Tibial artery (tissue), 4 donors: ENCODE measurements at regions not wholly inside any gene's neighbourhood (a gene's known extent, or its start where the extent isn't known, plus 50 kb on each side); places are given as distances from the start of the nearest gene placed in this dataset.
"Not testable (repeated sequence)": the region's sequence is repeated elsewhere in the genome, so short reads cannot be mapped to it uniquely, and the experiment has no call there.

Experiments used
- DNase-seq, 2 donors: peaks; one replicate each; pipeline ENCODE4 v3.0.0-alpha.2; 2019
- H3K27ac ChIP-seq, 2 donors: fragments of 200-600 bp; sonication (generic) in 1 of 2; 1 replicate in 1 of 2; 2 replicates in 1 of 2; pipeline ENCODE4 v1.5.1; 2018 to 2019; ENCODE audit warnings: mild to moderate bottlenecking in 1 of 2
- H3K27me3 ChIP-seq, 2 donors: fragments of 200-600 bp; sonication (generic) in 1 of 2; one replicate each; pipeline versions ENCODE4 v1.5.1 to v1.6.0; 2016 to 2019
- H3K36me3 ChIP-seq, 3 donors: fragments of 200-600 bp; sonication (generic) in 2 of 3; one replicate each; pipeline ENCODE4 v1.5.1; 2016 to 2019; ENCODE audit warnings: mild to moderate bottlenecking in 2 of 3
- H3K4me1 ChIP-seq, 4 donors: fragments of 200-600 bp; sonication (generic) in 2 of 4; 1 replicate in 3 of 4; 2 replicates in 1 of 4; pipeline ENCODE4 v1.5.1; 2016 to 2019
- H3K4me3 ChIP-seq, 2 donors: fragments of 200-600 bp; sonication (generic) in 1 of 2; 1 replicate in 1 of 2; 2 replicates in 1 of 2; pipeline ENCODE4 v1.5.1; 2018 to 2019; ENCODE audit warnings: mild to moderate bottlenecking in 2 of 2
- H3K9me3 ChIP-seq, 3 donors: fragments of 200-600 bp; sonication (generic) in 1 of 3; one replicate each; pipeline ENCODE4 v1.5.1; 2016 to 2019
- intact Hi-C: fragments of 100-400 bp; cut with DNase I; formaldehyde crosslinking; loops from one replicate; pipeline ENCODE4 v1.15.0; 2023; ENCODE audit warnings: low total_unique reads
- TF ChIP-seq, protein P1 (sequence below), 2 experiments: fragments of 200-600 bp in 1 of 2; fragments of 450-650 bp in 1 of 2; IDR thresholded peaks; one replicate each; pipeline ENCODE4 v1.5.1; 2017 to 2019; ENCODE audit warnings: antibody characterized with exemption in 2 of 2, mild to moderate bottlenecking in 1 of 2, moderate library complexity in 1 of 2

DNA sequence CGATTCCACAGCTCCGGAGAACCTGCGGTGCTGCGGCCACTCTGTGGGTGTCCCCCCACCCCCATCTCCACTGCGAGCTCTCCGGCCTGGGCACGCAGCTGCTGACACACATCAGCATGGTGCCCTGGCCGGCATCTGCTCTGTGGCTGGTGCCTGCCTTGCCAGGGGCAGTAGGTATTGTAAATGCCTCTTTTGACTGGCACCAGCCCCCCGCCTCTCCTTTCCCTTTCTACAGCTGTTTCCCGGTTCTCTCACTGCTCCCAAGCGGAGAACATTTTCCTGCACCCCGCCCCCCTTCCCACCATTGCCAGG, 357.1 kb upstream of the ZNF32 start:
- no peak overlapping the region for H3K4me3 ChIP-seq
- H3K27me3 ChIP-seq = no peaks in the 10 kb centered on the region
- no peaks in the 10 kb centered on the region for H3K9me3 ChIP-seq
- no peaks in the 10 kb centered on the region for H3K36me3 ChIP-seq
- H3K27ac ChIP-seq = no peak overlapping the region
- intact Hi-C loops = no loop called here
- H3K4me1 ChIP-seq = peaks cover 0 to 30% (median 21%) of the 10 kb centered on the region in 4 donors
- TF ChIP-seq, protein P1, sequence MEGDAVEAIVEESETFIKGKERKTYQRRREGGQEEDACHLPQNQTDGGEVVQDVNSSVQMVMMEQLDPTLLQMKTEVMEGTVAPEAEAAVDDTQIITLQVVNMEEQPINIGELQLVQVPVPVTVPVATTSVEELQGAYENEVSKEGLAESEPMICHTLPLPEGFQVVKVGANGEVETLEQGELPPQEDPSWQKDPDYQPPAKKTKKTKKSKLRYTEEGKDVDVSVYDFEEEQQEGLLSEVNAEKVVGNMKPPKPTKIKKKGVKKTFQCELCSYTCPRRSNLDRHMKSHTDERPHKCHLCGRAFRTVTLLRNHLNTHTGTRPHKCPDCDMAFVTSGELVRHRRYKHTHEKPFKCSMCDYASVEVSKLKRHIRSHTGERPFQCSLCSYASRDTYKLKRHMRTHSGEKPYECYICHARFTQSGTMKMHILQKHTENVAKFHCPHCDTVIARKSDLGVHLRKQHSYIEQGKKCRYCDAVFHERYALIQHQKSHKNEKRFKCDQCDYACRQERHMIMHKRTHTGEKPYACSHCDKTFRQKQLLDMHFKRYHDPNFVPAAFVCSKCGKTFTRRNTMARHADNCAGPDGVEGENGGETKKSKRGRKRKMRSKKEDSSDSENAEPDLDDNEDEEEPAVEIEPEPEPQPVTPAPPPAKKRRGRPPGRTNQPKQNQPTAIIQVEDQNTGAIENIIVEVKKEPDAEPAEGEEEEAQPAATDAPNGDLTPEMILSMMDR (IDR thresholded peaks at IDR 0.05) = no peak
- DNase-seq = no peak

DNA sequence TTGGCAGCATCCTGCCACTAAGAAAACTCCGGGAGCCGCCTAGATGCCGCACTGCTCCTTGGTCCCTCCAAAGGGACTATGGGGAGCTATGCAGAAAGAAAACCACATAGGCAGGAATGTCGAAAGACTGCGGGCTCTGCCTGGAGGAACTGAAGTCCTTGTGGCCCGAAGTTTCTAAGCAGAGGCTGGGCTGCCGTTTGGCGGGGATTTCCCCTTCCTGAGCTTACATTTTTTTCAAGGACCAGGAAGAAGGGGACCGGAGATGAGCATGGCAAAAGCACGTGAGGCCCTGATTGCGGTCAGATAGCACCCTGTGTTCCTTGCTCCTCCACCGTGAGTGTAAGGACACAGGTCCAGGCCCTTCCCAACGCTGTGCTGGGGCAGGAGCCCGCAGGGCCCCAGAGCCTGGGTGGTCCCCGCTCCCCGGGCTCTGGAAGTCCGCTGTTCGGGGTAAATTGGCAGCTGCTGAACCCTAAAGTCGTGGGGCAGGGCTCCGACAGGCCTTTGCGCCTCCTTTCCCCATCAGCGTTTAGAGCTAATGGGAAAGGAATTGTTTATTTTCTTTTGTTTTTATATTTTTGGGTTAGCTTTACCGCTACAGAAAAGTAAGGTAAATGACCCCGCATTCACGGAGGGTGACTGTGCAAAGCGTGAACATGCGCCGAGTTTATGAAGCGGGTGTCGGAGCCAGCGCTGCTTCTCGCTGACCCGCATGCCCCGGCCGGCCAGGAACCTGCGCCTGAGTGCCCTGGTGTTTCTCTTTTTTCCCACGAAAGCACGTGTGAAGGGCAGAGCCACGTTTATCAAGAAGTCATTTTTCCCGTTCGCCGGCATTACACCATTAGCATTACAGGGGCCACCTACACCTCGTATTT, 356.5 kb upstream of the ZNF32 start:
- H3K4me3 ChIP-seq = no peak overlapping the region
- no peaks in the 10 kb centered on the region for H3K27me3 ChIP-seq
- no peak overlapping the region for H3K27ac ChIP-seq
- peaks cover 0 to 24% (median 16%) of the 10 kb centered on the region in 4 donors for H3K4me1 ChIP-seq
- intact Hi-C loops = no loop called here
- TF ChIP-seq, protein P1 (IDR thresholded peaks at IDR 0.05) = no peak
- DNase-seq = no peak
- H3K36me3 ChIP-seq = no peaks in the 10 kb centered on the region
- no peaks in the 10 kb centered on the region for H3K9me3 ChIP-seq

GRCh38 chr10:43998021-43998809, 349.5 kb upstream of the ZNF32 start:
- Histone ChIP-seq H3K27me3 (no peaks in the 10 kb centered on the region), H3K27ac (no peak overlapping the region), H3K36me3 (no peaks in the 10 kb centered on the region), H3K9me3 (no peaks in the 10 kb centered on the region), H3K4me3 (no peak overlapping the region), H3K4me1 (peaks cover 0 to 11% (median 8%) of the 10 kb centered on the region in 4 donors)
- TF ChIP-seq, protein P1 (IDR thresholded peaks at IDR 0.05) = no peak
- intact Hi-C loops = no loop called here
- no peak for DNase-seq

- TF ChIP-seq, protein P1 (IDR thresholded peaks at IDR 0.05) = no peak
- H3K4me1 ChIP-seq = peaks cover 0 to 11% (median 8%) of the 10 kb centered on the region in 4 donors
- H3K9me3 ChIP-seq = no peaks in the 10 kb centered on the region
- H3K27ac ChIP-seq = no peak overlapping the region
- H3K27me3 ChIP-seq = no peaks in the 10 kb centered on the region
- H3K36me3 ChIP-seq = no peaks in the 10 kb centered on the region
- no peak for DNase-seq
- no peak overlapping the region for H3K4me3 ChIP-seq
- intact Hi-C loops = no loop called here
These were observed 348.6 kb upstream of the ZNF32 start for GRCh38 chr10:43997330-43997729.

DNA sequence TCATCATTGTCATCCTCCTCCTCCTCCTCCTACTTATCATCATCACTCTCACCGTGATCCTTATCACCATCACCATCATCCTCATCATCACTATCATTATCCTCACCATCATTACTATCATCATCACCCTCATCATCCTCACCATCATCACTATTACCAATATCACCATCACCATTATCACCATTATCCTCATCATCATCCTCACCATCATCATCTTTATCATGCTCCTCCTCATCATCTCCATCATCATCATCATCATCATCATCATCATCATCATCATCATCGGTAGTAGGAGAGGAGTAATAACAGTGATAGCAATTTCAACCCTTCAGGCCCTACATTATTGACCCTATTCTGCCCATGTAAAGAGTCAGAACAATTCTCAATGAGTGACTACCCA, 345.9 kb upstream of the ZNF32 start:
- H3K27me3 ChIP-seq = no peaks in the 10 kb centered on the region
- H3K36me3 ChIP-seq = no peaks in the 10 kb centered on the region
- DNase-seq = no peak
- H3K9me3 ChIP-seq = no peaks in the 10 kb centered on the region
- intact Hi-C loops = no loop called here
- TF ChIP-seq, protein P1 (IDR thresholded peaks at IDR 0.05) = no peak
- peaks cover 0 to 11% (median 8%) of the 10 kb centered on the region in 4 donors for H3K4me1 ChIP-seq
- no peak overlapping the region for H3K27ac ChIP-seq
- H3K4me3 ChIP-seq = no peak overlapping the region

- H3K4me3 ChIP-seq, intact Hi-C loops, H3K36me3 ChIP-seq, H3K4me1 ChIP-seq, H3K9me3 ChIP-seq, H3K27me3 ChIP-seq, H3K27ac ChIP-seq, DNase-seq: not testable (repeated sequence)
These were observed 344.1 kb upstream of the ZNF32 start for GRCh38 chr10:43992816-43993215.
